Suprapubic skin (tissue), 3 donors: ENCODE measurements at regions not wholly inside any gene's neighbourhood (a gene's known extent, or its start where the extent isn't known, plus 50 kb on each side); places are given as distances from the start of the nearest gene placed in this dataset.

Source experiments
- EP300 ChIP-seq: sonication (generic); formaldehyde crosslinking; IDR thresholded peaks from one replicate; pipeline ENCODE4 v1.6.1; 2017; ENCODE audit warnings: antibody characterized with exemption
- POLR2A ChIP-seq, 2 donors: fragments of 450-650 bp; IDR thresholded peaks; one replicate each; pipeline ENCODE4 v1.6.1; 2017; ENCODE audit warnings: antibody characterized with exemption in 2 of 2, mild to moderate bottlenecking in 2 of 2, moderate library complexity in 2 of 2
- TF ChIP-seq, protein P1 (sequence below), 2 donors: fragments of 200-600 bp in 1 of 2; fragments of 450-650 bp in 1 of 2; sonication (generic) in 1 of 2; IDR thresholded peaks; one replicate each; pipeline ENCODE4 v1.5.1; 2016 to 2019; ENCODE audit warnings: antibody characterized with exemption in 2 of 2, mild to moderate bottlenecking in 1 of 2, moderate library complexity in 1 of 2

GRCh38 chr7:47142169-47142866, 439.6 kb downstream of the TNS3 start:
- TF ChIP-seq, protein P1, sequence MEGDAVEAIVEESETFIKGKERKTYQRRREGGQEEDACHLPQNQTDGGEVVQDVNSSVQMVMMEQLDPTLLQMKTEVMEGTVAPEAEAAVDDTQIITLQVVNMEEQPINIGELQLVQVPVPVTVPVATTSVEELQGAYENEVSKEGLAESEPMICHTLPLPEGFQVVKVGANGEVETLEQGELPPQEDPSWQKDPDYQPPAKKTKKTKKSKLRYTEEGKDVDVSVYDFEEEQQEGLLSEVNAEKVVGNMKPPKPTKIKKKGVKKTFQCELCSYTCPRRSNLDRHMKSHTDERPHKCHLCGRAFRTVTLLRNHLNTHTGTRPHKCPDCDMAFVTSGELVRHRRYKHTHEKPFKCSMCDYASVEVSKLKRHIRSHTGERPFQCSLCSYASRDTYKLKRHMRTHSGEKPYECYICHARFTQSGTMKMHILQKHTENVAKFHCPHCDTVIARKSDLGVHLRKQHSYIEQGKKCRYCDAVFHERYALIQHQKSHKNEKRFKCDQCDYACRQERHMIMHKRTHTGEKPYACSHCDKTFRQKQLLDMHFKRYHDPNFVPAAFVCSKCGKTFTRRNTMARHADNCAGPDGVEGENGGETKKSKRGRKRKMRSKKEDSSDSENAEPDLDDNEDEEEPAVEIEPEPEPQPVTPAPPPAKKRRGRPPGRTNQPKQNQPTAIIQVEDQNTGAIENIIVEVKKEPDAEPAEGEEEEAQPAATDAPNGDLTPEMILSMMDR (IDR thresholded peaks at IDR 0.05): no peak
- TF ChIP-seq EP300: no peak
- no peak for TF ChIP-seq POLR2A (IDR thresholded peaks at IDR 0.05)
